ENCODE measurements at regions not wholly inside any gene's neighbourhood (a gene's known extent, or its start where the extent isn't known, plus 50 kb on each side); places are given as distances from the start of the nearest gene placed in this dataset.

DNA sequence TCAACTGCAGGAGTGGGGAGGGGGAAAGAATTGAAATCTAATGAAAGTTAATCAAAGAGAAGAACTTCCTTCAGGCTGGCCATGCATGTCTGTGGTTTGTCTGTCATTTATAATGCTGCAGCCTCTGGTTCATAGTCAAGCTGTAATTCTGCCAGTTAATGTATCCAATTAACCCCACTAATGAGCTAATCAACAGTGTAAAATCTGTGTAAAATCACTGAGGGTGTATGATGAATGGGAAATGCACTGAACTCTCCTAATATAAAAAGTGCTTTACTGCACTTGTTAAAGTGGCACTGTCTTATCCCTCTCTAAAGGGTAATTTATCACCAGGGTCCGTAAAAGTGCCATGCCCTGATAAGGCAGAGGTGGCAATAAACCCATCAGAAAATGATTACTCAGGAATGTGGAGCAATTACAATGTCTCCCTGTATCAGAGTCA is 798.1 kb downstream of the PDHA2 start:
- H3K36me3 Mint-ChIP-seq = no peaks in the 10 kb centered on the region
- Histone ChIP-seq H3K36me3 (replicated peaks in 1 of 2; ENCODE audit: control insufficient read depth in 1 of 2, insufficient read depth in 2 of 2, low read length in 2 of 2) (no peaks in the 10 kb centered on the region), H3K27me3 (ENCODE audit: control insufficient read depth in 2 of 2, insufficient read depth in 2 of 2, low read length in 2 of 2) (no peaks in the 10 kb centered on the region), H3K4me1 (ENCODE audit: control insufficient read depth in 1 of 2, insufficient read depth in 2 of 2, low read length in 2 of 2) (no peaks in the 10 kb centered on the region), H3K27ac (ENCODE audit: low read depth in 1 of 2, low read length in 2 of 2) (no peak overlapping the region), H2AFZ (ENCODE audit: insufficient read depth, low read depth, low read length, poor library complexity, severe bottlenecking) (no peak overlapping the region), H3K4me2 (replicated peaks; ENCODE audit: extremely low read depth, low read length, poor library complexity, severe bottlenecking) (no peak overlapping the region), H3K9ac (ENCODE audit: insufficient read depth, low read length, poor library complexity, severe bottlenecking) (no peak overlapping the region), H3K9me3 (replicated peaks in 1 of 2; ENCODE audit: control insufficient read depth in 1 of 2, insufficient read depth in 1 of 2, low read length in 2 of 2) (peaks cover 0 to 5% of the 10 kb centered on the region in 2 donors), H3K79me2 (ENCODE audit: insufficient read depth, low read length) (no peaks in the 10 kb centered on the region), H4K20me1 (ENCODE audit: insufficient read depth, low read length) (no peaks in the 10 kb centered on the region), H3K4me3 (replicated peaks in 1 of 3; ENCODE audit: low read depth in 2 of 3, low read length in 3 of 3) (no peak overlapping the region)
- no peaks in the 10 kb centered on the region for H3K27me3 Mint-ChIP-seq (ENCODE audit: low read depth in 3 of 3)
- TF ChIP-seq CTCF (IDR thresholded peaks at IDR 0.05) = no peak
- H3K4me1 Mint-ChIP-seq = no peaks in the 10 kb centered on the region
- intact Hi-C loops (cut with micrococcal nuclease) = no loop called here
- no peak for DNase-seq
- no peak overlapping the region for H3K27ac Mint-ChIP-seq
- H3K9me3 Mint-ChIP-seq = peaks cover 0 to 4% (median 2%) of the 10 kb centered on the region in 7 donors
- no peak overlapping the region for H3K4me3 Mint-ChIP-seq
- WGBS (ENCODE audit: insufficient coverage) = 100% methylated on average over 1 of the region's 1 CpG

DNA sequence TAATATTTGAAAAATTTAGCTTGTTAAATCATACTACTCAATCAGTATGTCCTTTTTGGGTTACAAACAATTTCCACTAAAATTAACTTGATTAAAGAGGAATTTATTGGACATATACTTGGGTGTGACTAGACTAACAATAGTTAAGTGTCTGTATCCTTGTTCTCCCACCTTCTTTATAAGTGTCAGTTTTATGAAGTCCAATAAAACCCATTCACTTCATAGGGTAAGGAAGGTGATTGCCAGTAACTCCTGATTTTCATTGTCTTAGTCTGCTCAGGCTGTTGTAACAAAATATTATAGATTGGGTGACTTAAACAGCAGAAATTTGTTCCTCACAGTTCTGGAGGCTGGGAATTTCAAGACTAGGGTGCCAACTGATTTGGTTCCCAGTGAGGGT is 800.0 kb downstream of the PDHA2 start:
- no peak for DNase-seq
- H3K4me3 ChIP-seq (replicated peaks in 1 of 3; ENCODE audit: low read depth in 2 of 3, low read length in 3 of 3) = no peak overlapping the region
- no peaks in the 10 kb centered on the region for H4K20me1 ChIP-seq (ENCODE audit: insufficient read depth, low read length)
- H3K79me2 ChIP-seq (ENCODE audit: insufficient read depth, low read length) = no peaks in the 10 kb centered on the region
- H3K27me3 ChIP-seq (ENCODE audit: control insufficient read depth in 2 of 2, insufficient read depth in 2 of 2, low read length in 2 of 2) = no peaks in the 10 kb centered on the region
- peaks cover 0 to 7% (median 2%) of the 10 kb centered on the region in 7 donors for H3K9me3 Mint-ChIP-seq
- H2AFZ ChIP-seq (ENCODE audit: insufficient read depth, low read depth, low read length, poor library complexity, severe bottlenecking) = no peak overlapping the region
- no peak overlapping the region for H3K27ac Mint-ChIP-seq
- TF ChIP-seq CTCF (IDR thresholded peaks at IDR 0.05) = no peak
- H3K36me3 Mint-ChIP-seq = no peaks in the 10 kb centered on the region
- H3K9ac ChIP-seq (ENCODE audit: insufficient read depth, low read length, poor library complexity, severe bottlenecking) = no peak overlapping the region
- no peaks in the 10 kb centered on the region for H3K4me1 ChIP-seq (ENCODE audit: control insufficient read depth in 1 of 2, insufficient read depth in 2 of 2, low read length in 2 of 2)
- no peak overlapping the region for H3K4me3 Mint-ChIP-seq
- no peaks in the 10 kb centered on the region for H3K36me3 ChIP-seq (replicated peaks in 1 of 2; ENCODE audit: control insufficient read depth in 1 of 2, insufficient read depth in 2 of 2, low read length in 2 of 2)
- H3K4me1 Mint-ChIP-seq = no peaks in the 10 kb centered on the region
- no peaks in the 10 kb centered on the region for H3K27me3 Mint-ChIP-seq (ENCODE audit: low read depth in 3 of 3)
- peaks cover 0 to 5% of the 10 kb centered on the region in 2 donors for H3K9me3 ChIP-seq (replicated peaks in 1 of 2; ENCODE audit: control insufficient read depth in 1 of 2, insufficient read depth in 1 of 2, low read length in 2 of 2)
- H3K27ac ChIP-seq (ENCODE audit: low read depth in 1 of 2, low read length in 2 of 2) = no peak overlapping the region
- intact Hi-C loops (cut with micrococcal nuclease) = no loop called here
- H3K4me2 ChIP-seq (replicated peaks; ENCODE audit: extremely low read depth, low read length, poor library complexity, severe bottlenecking) = no peak overlapping the region
